ENCODE measurements at regions not wholly inside any gene's neighbourhood (a gene's known extent, or its start where the extent isn't known, plus 50 kb on each side); places are given as distances from the start of the nearest gene placed in this dataset.

DNA sequence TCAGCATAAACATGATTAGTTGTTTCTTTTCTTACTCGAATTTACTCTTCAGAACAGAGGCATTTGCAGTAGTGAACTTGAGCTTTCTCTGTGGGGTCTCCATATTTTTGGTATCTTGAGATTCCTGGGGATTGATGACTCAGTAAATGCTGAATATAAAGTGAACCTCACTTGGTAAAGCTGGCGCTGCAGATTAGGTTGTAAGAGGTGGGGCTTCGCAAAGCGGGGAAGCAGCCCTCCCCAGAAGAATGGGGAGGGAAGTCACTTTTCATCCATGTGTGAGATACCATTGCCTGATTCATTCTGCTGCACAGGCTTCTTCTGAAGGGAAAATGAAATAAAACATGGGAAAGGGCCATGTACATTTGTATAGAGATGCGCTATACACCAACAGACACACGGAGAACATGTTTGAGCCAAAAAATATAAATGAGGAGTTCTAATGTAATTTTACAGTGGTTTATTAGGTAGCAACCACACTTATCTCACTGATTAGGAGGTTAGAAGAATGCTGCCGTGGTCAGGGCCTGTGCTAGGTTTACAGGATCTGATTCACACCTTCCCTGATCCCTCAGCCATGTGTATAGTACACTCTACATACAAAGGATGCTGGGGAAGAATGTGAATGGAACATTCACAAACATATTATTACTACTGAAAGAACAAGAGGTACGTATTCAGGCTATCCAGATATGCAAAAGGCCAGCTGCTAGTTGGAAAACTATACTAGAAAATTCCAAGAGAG is 63.5 kb downstream of the DNTTIP2 start:
- Histone ChIP-seq H3K4me1 (no peaks in the 10 kb centered on the region), H3K27me3 (no peaks in the 10 kb centered on the region), H3K4me3 (no peak overlapping the region), H3K36me3 (no peaks in the 10 kb centered on the region), H3K9me3 (no peaks in the 10 kb centered on the region), H3K27ac (no peak overlapping the region)
- no peak for TF ChIP-seq POLR2A (IDR thresholded peaks at IDR 0.05)
- TF ChIP-seq, protein P1, sequence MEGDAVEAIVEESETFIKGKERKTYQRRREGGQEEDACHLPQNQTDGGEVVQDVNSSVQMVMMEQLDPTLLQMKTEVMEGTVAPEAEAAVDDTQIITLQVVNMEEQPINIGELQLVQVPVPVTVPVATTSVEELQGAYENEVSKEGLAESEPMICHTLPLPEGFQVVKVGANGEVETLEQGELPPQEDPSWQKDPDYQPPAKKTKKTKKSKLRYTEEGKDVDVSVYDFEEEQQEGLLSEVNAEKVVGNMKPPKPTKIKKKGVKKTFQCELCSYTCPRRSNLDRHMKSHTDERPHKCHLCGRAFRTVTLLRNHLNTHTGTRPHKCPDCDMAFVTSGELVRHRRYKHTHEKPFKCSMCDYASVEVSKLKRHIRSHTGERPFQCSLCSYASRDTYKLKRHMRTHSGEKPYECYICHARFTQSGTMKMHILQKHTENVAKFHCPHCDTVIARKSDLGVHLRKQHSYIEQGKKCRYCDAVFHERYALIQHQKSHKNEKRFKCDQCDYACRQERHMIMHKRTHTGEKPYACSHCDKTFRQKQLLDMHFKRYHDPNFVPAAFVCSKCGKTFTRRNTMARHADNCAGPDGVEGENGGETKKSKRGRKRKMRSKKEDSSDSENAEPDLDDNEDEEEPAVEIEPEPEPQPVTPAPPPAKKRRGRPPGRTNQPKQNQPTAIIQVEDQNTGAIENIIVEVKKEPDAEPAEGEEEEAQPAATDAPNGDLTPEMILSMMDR (IDR thresholded peaks at IDR 0.05): no peak
- WGBS (ENCODE audit: insufficient coverage, low coverage, low lambda C conversion rate, missing lambda C conversion rate): 76% methylated on average over 7 of the region's 8 CpGs
- ATAC-seq: no peak
- intact Hi-C loops (cut with DNase I): loop anchor here in 1 of 2 donors (10.0 kb wide), 1 partner anchor 381 kb away; no protein-coding TSS in a partner anchor
- no peak for DNase-seq

DNA sequence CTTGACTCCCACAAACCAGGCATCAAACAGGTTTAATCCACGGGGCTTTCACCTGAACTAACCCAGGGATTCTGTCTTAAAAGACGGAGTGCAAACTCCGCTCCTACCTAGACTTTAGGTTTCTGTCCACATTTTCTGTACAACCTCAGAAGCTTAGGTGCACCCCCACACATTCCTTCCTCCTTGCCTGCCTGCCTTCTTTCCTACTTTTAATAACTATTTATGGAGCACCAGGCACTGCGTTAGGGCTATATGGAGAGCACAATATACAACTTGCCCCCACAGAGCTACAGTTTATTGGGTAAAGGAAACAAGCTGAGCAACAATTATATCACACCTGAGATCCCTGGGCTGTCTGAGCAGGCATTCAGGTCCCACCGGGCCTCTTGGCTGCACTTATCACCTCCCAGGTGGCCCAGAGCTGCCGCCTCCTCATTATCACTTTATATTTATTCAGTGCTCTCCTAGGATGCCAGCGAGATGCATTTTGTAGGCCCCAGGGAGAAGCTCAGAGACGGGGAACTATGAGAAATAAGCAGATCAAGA is 64.1 kb downstream of the DNTTIP2 start:
- ATAC-seq (no peak), DNase-seq (no peak)
- no peak overlapping the region for H3K4me3 ChIP-seq
- no peaks in the 10 kb centered on the region for H3K36me3 ChIP-seq
- no peak for TF ChIP-seq POLR2A (IDR thresholded peaks at IDR 0.05)
- TF ChIP-seq, protein P1 (IDR thresholded peaks at IDR 0.05): no peak
- no peaks in the 10 kb centered on the region for H3K27me3 ChIP-seq
- WGBS (ENCODE audit: insufficient coverage, low coverage, low lambda C conversion rate, missing lambda C conversion rate): 56% methylated on average over 5 of the region's 8 CpGs
- no peaks in the 10 kb centered on the region for H3K4me1 ChIP-seq
- intact Hi-C loops (cut with DNase I): loop anchor here (5.0 to 10.0 kb wide), 2 partner anchors 183 to 380 kb away; no protein-coding TSS in a partner anchor
- H3K9me3 ChIP-seq: no peaks in the 10 kb centered on the region
- H3K27ac ChIP-seq: no peak overlapping the region

DNA sequence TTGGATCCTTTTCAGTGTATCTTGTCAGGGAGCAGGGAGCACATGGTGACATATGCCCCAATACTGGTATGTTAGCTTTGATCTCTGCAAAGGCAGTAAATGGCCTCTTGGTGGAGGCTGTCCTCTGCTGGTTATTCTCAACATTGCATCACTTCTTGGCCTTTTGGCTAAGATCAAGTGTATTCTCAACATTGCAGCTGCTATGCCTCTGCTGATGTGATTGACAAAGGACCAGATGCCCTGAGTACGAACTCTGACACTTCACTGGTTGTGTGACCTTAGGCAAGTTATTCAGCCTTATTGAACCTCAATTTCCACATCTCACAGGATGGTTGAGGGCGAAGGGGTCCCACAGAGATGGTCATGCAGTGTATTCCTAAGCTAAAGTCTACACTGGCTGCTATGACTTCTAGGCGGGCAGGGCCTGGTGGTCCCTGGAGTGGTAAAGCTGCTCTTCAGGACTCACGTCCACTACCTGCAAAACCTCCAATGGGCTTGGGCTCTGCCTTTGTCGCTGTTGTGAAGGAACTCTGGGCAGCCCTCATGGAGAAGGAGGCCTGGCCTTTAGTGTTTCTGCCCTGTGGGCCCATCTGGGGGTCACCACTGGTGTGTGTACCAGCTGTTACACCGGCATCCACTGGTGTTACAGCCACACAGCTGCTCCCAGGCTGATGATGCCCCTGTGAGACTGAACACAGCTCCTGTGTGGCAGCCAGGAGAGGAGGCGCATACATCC is 64.8 kb downstream of the DNTTIP2 start:
- no peak overlapping the region for H3K4me3 ChIP-seq
- intact Hi-C loops (cut with DNase I): loop anchor here (5.0 to 10.0 kb wide), 2 partner anchors 182 to 379 kb away; no protein-coding TSS in a partner anchor
- no peak overlapping the region for H3K27ac ChIP-seq
- DNase-seq: peak in 1 of 3 donors; percentile 63
- no peak for TF ChIP-seq POLR2A (IDR thresholded peaks at IDR 0.05)
- TF ChIP-seq, protein P1 (IDR thresholded peaks at IDR 0.05): peak; percentile 95 to 99 (median 98)
- WGBS (ENCODE audit: insufficient coverage, low coverage, low lambda C conversion rate, missing lambda C conversion rate): 56% methylated on average over 2 of the region's 7 CpGs
- no peaks in the 10 kb centered on the region for H3K36me3 ChIP-seq
- H3K27me3 ChIP-seq: no peaks in the 10 kb centered on the region
- ATAC-seq: peak; percentile 90 to 91 (median 91)
- H3K4me1 ChIP-seq: no peaks in the 10 kb centered on the region
- no peaks in the 10 kb centered on the region for H3K9me3 ChIP-seq

DNA sequence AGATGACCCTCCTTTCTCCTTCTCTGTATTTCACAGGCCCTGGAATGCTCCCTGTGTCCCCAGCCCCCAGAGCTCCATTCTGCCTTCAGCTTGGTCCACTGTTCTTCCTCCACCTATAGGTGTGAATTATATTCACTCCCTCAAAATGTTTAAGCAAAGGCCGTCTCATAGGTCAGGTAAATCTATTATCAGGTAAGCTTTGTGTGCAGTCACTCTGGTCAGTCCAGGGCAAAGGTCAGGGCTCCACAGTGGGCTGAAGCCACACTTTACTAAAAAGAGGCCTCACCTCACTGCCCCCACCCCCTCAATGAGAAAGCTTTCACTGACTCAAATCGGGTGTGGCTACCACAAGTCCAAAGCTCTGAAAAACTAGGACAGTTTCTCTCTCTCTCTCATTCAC is 65.9 kb downstream of the DNTTIP2 start:
- Histone ChIP-seq H3K36me3 (no peaks in the 10 kb centered on the region), H3K9me3 (no peaks in the 10 kb centered on the region), H3K4me3 (no peak overlapping the region), H3K4me1 (no peaks in the 10 kb centered on the region), H3K27ac (no peak overlapping the region), H3K27me3 (no peaks in the 10 kb centered on the region)
- intact Hi-C loops (cut with DNase I): loop anchor here (5.0 to 10.0 kb wide), 2 partner anchors 181 to 378 kb away; no protein-coding TSS in a partner anchor
- no peak for TF ChIP-seq POLR2A (IDR thresholded peaks at IDR 0.05)
- TF ChIP-seq, protein P1 (IDR thresholded peaks at IDR 0.05): no peak
- DNase-seq: no peak
- 68% methylated on average over 2 of the region's 2 CpGs for WGBS (ENCODE audit: insufficient coverage, low coverage, low lambda C conversion rate, missing lambda C conversion rate)
- ATAC-seq: peak in 1 of 4 donors; percentile 29

Measured in right lobe of liver (tissue), 6 donors.